A549 (cell line): ENCODE measurements at regions not wholly inside any gene's neighbourhood (a gene's known extent, or its start where the extent isn't known, plus 50 kb on each side); places are given as distances from the start of the nearest gene placed in this dataset.

Experiments used
- ATAC-seq, 2 experiments: fragments of 200-7000 bp in 1 of 2; fragments of >200 bp in 1 of 2; cut with Nextera tagmentation in 1 of 2; cut with Tn5 transposase in 1 of 2; 3 replicates each; pipeline versions ENCODE4 v1.8.0 to v1.9.1; 2018 to 2020; ENCODE audit warnings: mild to moderate bottlenecking in 1 of 2, moderate library complexity in 1 of 2
- CTCF ChIA-PET: fragments of 300-600 bp; sonication (Branson Sonifier 250); formaldehyde crosslinking; extraction: SDS; loops from one replicate; lab custom pipeline; 2021; ENCODE audit warnings: antibody characterized with exemption, inconsistent platforms; lab: Yijun Ruan, JAX
- POLR2A ChIA-PET: fragments of 350-600 bp; formaldehyde crosslinking; extraction: SDS; loops from one replicate; lab custom pipeline; 2021; ENCODE audit warnings: antibody characterized with exemption, inconsistent platforms; lab: Yijun Ruan, JAX
- DNase-seq, 2 experiments: peaks; one replicate each; pipeline versions ENCODE4 v3.0.0 to v3.0.0-alpha.2; 2011 to 2016; ENCODE audit warnings: low read depth in 1 of 2, low spot score in 1 of 2
- FAIRE-seq: peaks from 2 replicates; lab custom pipeline; 2011; peaks lifted over from hg19 to GRCh38; lab: Jason Lieb, UNC
- H3K27ac ChIP-seq, 2 experiments: fragments of >200 bp; sonication (Bioruptor Twin); formaldehyde crosslinking; 3 replicates each; pipeline ENCODE4 v1.5.1; 2016 to 2017
- H3K4me1 ChIP-seq: fragments of >200 bp; sonication (Bioruptor Twin); formaldehyde crosslinking; 3 replicates; pipeline ENCODE4 v1.6.1; 2016
- H3K4me2 ChIP-seq: fragments of >200 bp; sonication (Bioruptor Twin); formaldehyde crosslinking; 3 replicates; pipeline ENCODE4 v1.6.1; 2016
- H3K4me3 ChIP-seq: fragments of >200 bp; sonication (Bioruptor Twin); formaldehyde crosslinking; 3 replicates; pipeline ENCODE4 v1.5.1; 2016
- H3K9me3 ChIP-seq: fragments of >200 bp; sonication (Bioruptor Twin); formaldehyde crosslinking; 3 replicates; pipeline ENCODE4 v1.6.1; 2016
- BCL3 ChIP-seq: fragments of >200 bp; sonication (Bioruptor Twin); formaldehyde crosslinking; IDR thresholded peaks from 3 replicates; pipeline ENCODE4 v1.6.1; 2016
- CBX2 ChIP-seq: fragments of 200-600 bp; sonication (generic); IDR thresholded peaks from 2 replicates; pipeline ENCODE4 v1.6.1; 2016; ENCODE audit warnings: low read depth, mild to moderate bottlenecking, borderline replicate concordance
- CBX8 ChIP-seq: fragments of 200-600 bp; sonication (generic); IDR thresholded peaks from 2 replicates; pipeline ENCODE4 v1.6.1; 2016
- CHD2 ChIP-seq: fragments of 150-350 bp; IDR thresholded peaks from 2 replicates; pipeline ENCODE4 v1.6.1; 2014; ENCODE audit warnings: low read length; ENCODE audit not compliant: partially characterized antibody
- E2F6 ChIP-seq: IDR thresholded peaks from 2 replicates; pipeline ENCODE4 v1.6.1; 2012; ENCODE audit warnings: low read depth, borderline replicate concordance
- EHMT2 ChIP-seq: fragments of 200-600 bp; sonication (generic); IDR thresholded peaks from 2 replicates; pipeline ENCODE4 v1.6.1; 2016; ENCODE audit warnings: antibody characterized with exemption, low read depth, mild to moderate bottlenecking, moderate library complexity
- ESRRA ChIP-seq: fragments of 150-350 bp; IDR thresholded peaks from 2 replicates; pipeline ENCODE4 v1.6.1; 2014; ENCODE audit warnings: mild to moderate bottlenecking, low read length, borderline replicate concordance
- FOSB ChIP-seq: fragments of 250-450 bp; sonication (Bioruptor Pico); IDR thresholded peaks from 2 replicates; pipeline ENCODE4 v1.5.0; 2020; ENCODE audit warnings: mild to moderate bottlenecking, moderate library complexity
- GATA3 ChIP-seq: IDR thresholded peaks from 2 replicates; pipeline ENCODE4 v1.6.1; 2012; ENCODE audit warnings: borderline replicate concordance
- HDAC2 ChIP-seq: fragments of 200-600 bp; sonication (generic); IDR thresholded peaks from 2 replicates; pipeline ENCODE4 v1.6.1; 2016
- HEYL ChIP-seq: fragments of 250-450 bp; sonication (Bioruptor Pico); IDR thresholded peaks from 2 replicates; pipeline ENCODE4 v1.8.0; 2021; ENCODE audit warnings: mild to moderate bottlenecking, moderate library complexity
- HOXA7 ChIP-seq: fragments of 250-450 bp; sonication (Bioruptor Pico); IDR thresholded peaks from 2 replicates; pipeline ENCODE4 v1.5.0; 2020; ENCODE audit warnings: mild to moderate bottlenecking, moderate library complexity
- JUN ChIP-seq, 2 experiments: fragments of >200 bp; sonication (Bioruptor Twin); formaldehyde crosslinking; IDR thresholded peaks; 2 replicates in 1 of 2; 3 replicates in 1 of 2; pipeline ENCODE4 v1.6.1; 2016 to 2017
- MAFK ChIP-seq: fragments of 450-650 bp; IDR thresholded peaks from 2 replicates; pipeline ENCODE4 v1.6.1; 2014; ENCODE audit not compliant: partially characterized antibody
- MAZ ChIP-seq: fragments of 150-350 bp; IDR thresholded peaks from 2 replicates; pipeline ENCODE4 v1.6.1; 2014; ENCODE audit warnings: antibody characterized with exemption, low read depth, low read length, borderline replicate concordance
- PBX3 ChIP-seq: IDR thresholded peaks from 2 replicates; pipeline ENCODE4 v1.6.1; 2012
- RARB ChIP-seq: fragments of 250-450 bp; sonication (Bioruptor Pico); IDR thresholded peaks from 2 replicates; pipeline ENCODE4 v1.8.0; 2021; ENCODE audit warnings: mild to moderate bottlenecking, moderate library complexity
- RCOR1 ChIP-seq: fragments of 150-350 bp; IDR thresholded peaks from 2 replicates; pipeline ENCODE4 v1.6.1; 2014; ENCODE audit warnings: antibody characterized with exemption, low read length, low read depth
- REST ChIP-seq: fragments of 200-600 bp; sonication (generic); IDR thresholded peaks from 2 replicates; pipeline ENCODE4 v1.6.1; 2016; ENCODE audit warnings: antibody characterized with exemption, mild to moderate bottlenecking, moderate library complexity
- RFX5 ChIP-seq: fragments of 450-650 bp; IDR thresholded peaks from 2 replicates; pipeline ENCODE4 v1.7.1; 2014; ENCODE audit warnings: antibody characterized with exemption, mild to moderate bottlenecking, moderate library complexity
- RNF2 ChIP-seq: fragments of 200-600 bp; sonication (generic); IDR thresholded peaks from 2 replicates; pipeline ENCODE4 v1.6.1; 2016; ENCODE audit warnings: low read depth, mild to moderate bottlenecking, antibody characterized with exemption, moderate library complexity, borderline replicate concordance
- SREBF2 ChIP-seq: fragments of 450-650 bp; IDR thresholded peaks from 2 replicates; pipeline ENCODE4 v1.6.1; 2014; ENCODE audit warnings: mild to moderate bottlenecking, moderate library complexity
- TFCP2L1 ChIP-seq: fragments of 250-450 bp; sonication (Bioruptor Pico); IDR thresholded peaks from 2 replicates; pipeline ENCODE4 v1.5.0; 2021; ENCODE audit warnings: mild to moderate bottlenecking
- ZC3H11A ChIP-seq: fragments of 450-650 bp; IDR thresholded peaks from 2 replicates; pipeline ENCODE4 v1.6.1; 2014; ENCODE audit warnings: antibody characterized with exemption, mild to moderate bottlenecking
- ZFP36 ChIP-seq: fragments of 450-650 bp; IDR thresholded peaks from 2 replicates; pipeline ENCODE4 v1.6.1; 2014; ENCODE audit warnings: borderline replicate concordance; ENCODE audit not compliant: partially characterized antibody
- ZNF302 ChIP-seq: fragments of 250-450 bp; sonication (Bioruptor Pico); IDR thresholded peaks from 2 replicates; pipeline ENCODE4 v1.9.0; 2021; ENCODE audit warnings: inconsistent platforms, mild to moderate bottlenecking, moderate library complexity
- WGBS: methylation state at CpG from one replicate; pipeline ENCODE4 v1.1.6; 2017; ENCODE audit errors: missing lambda C conversion rate; 5-methylcytosine and 5-hydroxymethylcytosine counted together

GRCh38 chr1:208461680-208462079 lies 217.5 kb upstream of the PLXNA2 start (continued):
- TF ChIP-seq REST = no peak
- TF ChIP-seq CBX2 = no peak
- no peak for TF ChIP-seq JUN (IDR thresholded peaks at IDR 0.05)
- TF ChIP-seq ZNF302 = no peak

GRCh38 chr1:208462761-208463160 lies 218.6 kb upstream of the PLXNA2 start:
- Histone ChIP-seq H3K4me1 (no peaks in the 10 kb centered on the region), H3K4me3 (no peak overlapping the region), H3K27ac (no peak overlapping the region)
- ATAC-seq = no peak
- FAIRE-seq = no peak
- no peak for DNase-seq
- CTCF ChIA-PET = no interaction called here
- 45% methylated on average over 6 of the region's 6 CpGs for WGBS
- TF ChIP-seq EHMT2 = no peak
- no peak for TF ChIP-seq ZNF302
- TF ChIP-seq RNF2 = no peak
- TF ChIP-seq HOXA7 = no peak
- no peak for TF ChIP-seq ZFP36
- TF ChIP-seq ESRRA = no peak
- TF ChIP-seq HDAC2 = no peak
- TF ChIP-seq SREBF2 = no peak
- TF ChIP-seq, all 56 proteins: peak for 0
- POLR2A ChIA-PET = no interaction called here
- H3K4me2 ChIP-seq = no peak overlapping the region
- H3K9me3 ChIP-seq = no peaks in the 10 kb centered on the region

GRCh38 chr1:208465266-208465665 lies 221.1 kb upstream of the PLXNA2 start:
- no peak for DNase-seq
- H3K4me2 ChIP-seq = no peak overlapping the region
- no peak overlapping the region for H3K4me3 ChIP-seq
- no peak overlapping the region for H3K27ac ChIP-seq
- H3K4me1 ChIP-seq = no peaks in the 10 kb centered on the region
- 10% methylated on average over 3 of the region's 3 CpGs for WGBS
- TF ChIP-seq JUN (IDR thresholded peaks at IDR 0.05) = no peak
- TF ChIP-seq ZC3H11A = no peak
- TF ChIP-seq HEYL (CRISPR knock-in tag) = no peak
- no peak for TF ChIP-seq RFX5
- TF ChIP-seq FOSB (CRISPR knock-in tag) = no peak
- TF ChIP-seq BCL3 = no peak
- no peak for TF ChIP-seq HDAC2
- no peak for TF ChIP-seq SREBF2
- no peak for TF ChIP-seq EHMT2
- no peak for TF ChIP-seq PBX3
- TF ChIP-seq TFCP2L1 (CRISPR knock-in tag) = no peak
- TF ChIP-seq CBX8 = no peak
- no peak for TF ChIP-seq RCOR1
- TF ChIP-seq MAFK = no peak
- TF ChIP-seq MAZ = no peak
- no peak for TF ChIP-seq E2F6
- no peak for TF ChIP-seq ESRRA
- no peak for TF ChIP-seq GATA3
- no peak for TF ChIP-seq CHD2
- no peak for TF ChIP-seq RARB (CRISPR knock-in tag)
- CTCF ChIA-PET = interaction anchor here (0.8 kb wide), 1 partner anchor 198 kb away, joined by 4 read pairs; no protein-coding TSS in a partner anchor
- no peaks in the 10 kb centered on the region for H3K9me3 ChIP-seq
- ATAC-seq = no peak
- POLR2A ChIA-PET = no interaction called here
- FAIRE-seq = no peak
